Brain microvascular endothelial cell (primary cell): ENCODE measurements at regions not wholly inside any gene's neighbourhood (a gene's known extent, or its start where the extent isn't known, plus 50 kb on each side); places are given as distances from the start of the nearest gene placed in this dataset.

Experiments
- DNase-seq: peaks from one replicate; pipeline ENCODE4 v3.0.0-alpha.2; 2020
- H3K27ac ChIP-seq: fragments of 250-450 bp; sonication (Bioruptor Pico); 2 replicates; pipeline ENCODE4 v1.5.1; 2020; ENCODE audit warnings: mild to moderate bottlenecking, moderate library complexity
- H3K27me3 ChIP-seq: fragments of 250-450 bp; sonication (Bioruptor Pico); replicated peaks from 2 replicates; pipeline ENCODE4 v1.5.1; 2020; ENCODE audit warnings: mild to moderate bottlenecking
- H3K36me3 ChIP-seq: fragments of 250-450 bp; sonication (Bioruptor Pico); replicated peaks from 2 replicates; pipeline ENCODE4 v1.5.1; 2020; ENCODE audit warnings: mild to moderate bottlenecking
- H3K4me3 ChIP-seq: 2 replicates; pipeline ENCODE4 v1.5.1; 2011; ENCODE audit warnings: low read depth, mild to moderate bottlenecking, control low read depth, low read length, moderate library complexity
- in situ Hi-C: cut with HindIII; loops from 2 replicates; pipeline ENCODE4 v1.10.0; 2017; ENCODE audit warnings: low sequenced_read_pairs, low pct_ligation_motif_present
- TF ChIP-seq, protein P1 (sequence below): IDR thresholded peaks from 2 replicates; pipeline ENCODE4 v1.5.1; 2011; ENCODE audit warnings: low read depth, mild to moderate bottlenecking, moderate library complexity, low read length, control low read depth, inconsistent platforms; ENCODE audit errors: missing control alignments

DNA sequence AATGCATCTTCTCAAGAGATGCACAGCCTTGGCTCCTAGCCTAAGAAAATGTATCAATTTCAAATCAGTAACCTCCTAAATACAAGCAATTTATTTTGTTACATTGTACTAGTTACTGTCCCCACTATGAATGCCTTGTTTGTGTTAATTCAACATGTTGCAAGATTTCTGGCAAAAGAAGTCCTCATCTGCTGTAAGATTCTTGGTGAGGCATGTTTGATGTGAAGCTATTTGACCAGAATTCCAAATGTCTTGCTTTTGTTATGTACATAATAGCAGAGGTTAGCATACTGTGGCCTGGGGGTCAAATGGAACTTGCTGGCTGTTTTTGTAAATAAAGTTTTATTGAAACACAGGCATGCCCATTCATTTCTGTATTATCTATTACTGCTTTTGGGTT is 1023.1 kb upstream of the WWC1 start:
- no peak for DNase-seq
- Histone ChIP-seq H3K4me3 (no peak overlapping the region), H3K27ac (no peak overlapping the region), H3K27me3 (no peaks in the 10 kb centered on the region), H3K36me3 (no peaks in the 10 kb centered on the region)
- TF ChIP-seq, protein P1, sequence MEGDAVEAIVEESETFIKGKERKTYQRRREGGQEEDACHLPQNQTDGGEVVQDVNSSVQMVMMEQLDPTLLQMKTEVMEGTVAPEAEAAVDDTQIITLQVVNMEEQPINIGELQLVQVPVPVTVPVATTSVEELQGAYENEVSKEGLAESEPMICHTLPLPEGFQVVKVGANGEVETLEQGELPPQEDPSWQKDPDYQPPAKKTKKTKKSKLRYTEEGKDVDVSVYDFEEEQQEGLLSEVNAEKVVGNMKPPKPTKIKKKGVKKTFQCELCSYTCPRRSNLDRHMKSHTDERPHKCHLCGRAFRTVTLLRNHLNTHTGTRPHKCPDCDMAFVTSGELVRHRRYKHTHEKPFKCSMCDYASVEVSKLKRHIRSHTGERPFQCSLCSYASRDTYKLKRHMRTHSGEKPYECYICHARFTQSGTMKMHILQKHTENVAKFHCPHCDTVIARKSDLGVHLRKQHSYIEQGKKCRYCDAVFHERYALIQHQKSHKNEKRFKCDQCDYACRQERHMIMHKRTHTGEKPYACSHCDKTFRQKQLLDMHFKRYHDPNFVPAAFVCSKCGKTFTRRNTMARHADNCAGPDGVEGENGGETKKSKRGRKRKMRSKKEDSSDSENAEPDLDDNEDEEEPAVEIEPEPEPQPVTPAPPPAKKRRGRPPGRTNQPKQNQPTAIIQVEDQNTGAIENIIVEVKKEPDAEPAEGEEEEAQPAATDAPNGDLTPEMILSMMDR = no peak
- in situ Hi-C loops = no loop called here

DNA sequence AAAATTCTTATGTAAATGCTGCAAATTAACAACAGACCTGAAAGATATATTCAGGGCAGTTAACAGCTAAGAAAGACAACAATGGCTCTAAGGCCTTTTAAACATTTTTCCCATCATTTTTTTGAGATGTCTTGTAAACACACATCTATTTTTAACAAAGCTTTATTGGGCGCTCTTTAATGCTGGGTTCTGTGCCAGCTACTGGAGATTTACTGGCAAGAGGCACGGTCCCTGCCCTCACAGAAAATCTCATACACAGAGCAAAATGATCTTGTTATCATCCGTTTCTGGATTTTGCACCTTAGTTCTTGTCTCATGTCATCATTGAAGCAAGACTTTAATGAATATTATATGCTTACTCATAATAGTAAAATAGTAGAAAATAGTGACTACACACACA is 1022.3 kb upstream of the WWC1 start:
- Histone ChIP-seq H3K27ac (no peak overlapping the region), H3K4me3 (no peak overlapping the region), H3K36me3 (no peaks in the 10 kb centered on the region), H3K27me3 (no peaks in the 10 kb centered on the region)
- in situ Hi-C loops = no loop called here
- no peak for DNase-seq
- TF ChIP-seq, protein P1 = no peak

DNA sequence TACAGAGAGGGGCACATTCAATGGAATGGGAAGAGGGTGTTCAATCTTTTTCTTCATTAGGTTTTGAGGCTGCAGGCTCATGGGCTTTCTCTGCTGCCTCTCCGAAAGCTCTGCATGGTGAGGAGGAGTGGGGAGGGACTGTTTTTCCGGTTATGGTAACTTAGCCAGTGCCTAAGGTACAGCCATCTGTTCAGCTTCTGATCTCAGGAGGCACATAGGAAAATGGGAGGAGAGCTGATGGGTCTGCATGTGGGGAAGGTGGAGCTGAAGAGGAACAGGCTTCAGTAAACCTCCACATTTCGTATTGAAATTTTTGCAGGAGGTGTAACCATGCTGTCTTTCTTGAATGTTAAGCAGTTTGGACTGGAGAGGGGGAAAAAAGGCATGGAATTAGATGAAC is 1020.4 kb upstream of the WWC1 start:
- Histone ChIP-seq H3K36me3 (no peaks in the 10 kb centered on the region), H3K27ac (no peak overlapping the region), H3K4me3 (no peak overlapping the region), H3K27me3 (no peaks in the 10 kb centered on the region)
- in situ Hi-C loops = no loop called here
- no peak for DNase-seq
- TF ChIP-seq, protein P1 = no peak

DNA sequence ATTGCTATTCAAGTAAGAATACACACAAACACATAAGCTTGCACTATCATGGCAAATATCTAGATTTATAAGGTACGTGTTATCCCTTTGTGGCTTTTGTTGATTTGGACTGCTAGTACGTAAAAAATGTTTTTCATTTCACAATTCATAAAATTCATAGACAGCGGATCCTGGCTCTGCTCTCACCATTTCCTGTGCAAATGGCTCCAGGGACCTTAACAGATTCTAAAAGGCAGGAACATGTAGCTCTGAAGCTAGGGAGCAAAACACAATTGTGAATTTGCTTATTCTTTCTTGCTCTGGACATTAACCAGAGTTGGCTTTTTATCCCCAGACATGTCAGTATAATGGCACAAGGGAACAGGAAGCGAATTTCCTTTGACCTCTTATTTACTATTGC is 1019.9 kb upstream of the WWC1 start:
- in situ Hi-C loops = no loop called here
- TF ChIP-seq, protein P1 = no peak
- Histone ChIP-seq H3K36me3 (no peaks in the 10 kb centered on the region), H3K27ac (no peak overlapping the region), H3K4me3 (no peak overlapping the region), H3K27me3 (no peaks in the 10 kb centered on the region)
- DNase-seq = no peak

DNA sequence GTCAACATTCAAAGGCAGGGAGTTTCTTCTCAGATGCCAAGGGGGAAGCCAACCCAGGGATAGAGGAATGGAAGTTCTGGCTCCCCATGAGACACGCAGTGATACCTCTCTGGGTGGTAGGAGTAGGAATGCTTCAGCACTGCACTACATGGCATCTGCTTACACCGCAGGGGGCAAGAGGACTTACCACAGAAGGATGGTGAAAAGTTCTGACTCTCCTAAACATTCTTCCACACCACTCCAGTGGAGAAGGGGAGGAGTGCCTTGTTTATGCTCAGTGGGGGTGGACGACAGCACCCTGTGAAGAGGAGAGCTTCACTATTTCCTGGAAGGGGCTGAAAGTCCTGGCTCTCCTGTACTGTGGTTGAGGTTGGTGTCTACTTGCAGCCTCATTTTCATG is 1011.3 kb upstream of the WWC1 start:
- Histone ChIP-seq H3K4me3 (no peak overlapping the region), H3K27me3 (no peaks in the 10 kb centered on the region), H3K27ac (no peak overlapping the region), H3K36me3 (no peaks in the 10 kb centered on the region)
- DNase-seq = no peak
- in situ Hi-C loops = no loop called here
- TF ChIP-seq, protein P1 = no peak

DNA sequence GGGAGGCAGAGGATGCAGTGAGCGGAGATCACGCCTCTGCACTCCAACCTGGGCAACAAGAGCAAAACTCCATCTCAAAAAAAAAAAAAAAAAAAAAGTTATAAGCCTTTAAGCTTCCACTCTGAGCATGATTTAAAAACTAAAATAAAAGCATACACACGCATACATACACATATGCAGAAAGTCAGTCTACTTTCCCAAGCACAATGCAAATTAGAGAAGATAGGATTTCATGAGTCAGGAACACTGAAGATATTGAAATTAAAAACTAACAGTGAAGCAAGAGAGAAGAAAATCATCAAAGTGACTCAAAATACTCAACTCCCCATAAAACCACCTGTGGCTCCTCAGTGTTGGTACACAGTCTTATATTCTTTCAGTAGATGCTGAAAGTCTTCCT is 1009.5 kb upstream of the WWC1 start:
- no peak for DNase-seq

More for the DNA sequence above, 1009.5 kb upstream of the WWC1 start:
- Histone ChIP-seq H3K4me3 (no peak overlapping the region), H3K36me3 (no peaks in the 10 kb centered on the region), H3K27me3 (no peaks in the 10 kb centered on the region), H3K27ac (no peak overlapping the region)
- in situ Hi-C loops = no loop called here
- TF ChIP-seq, protein P1 = no peak
